Spinal cord (tissue), 9 donors: ENCODE measurements at regions not wholly inside any gene's neighbourhood (a gene's known extent, or its start where the extent isn't known, plus 50 kb on each side); places are given as distances from the start of the nearest gene placed in this dataset.
A peak's percentile ranks its signal among the peaks of the same experiment; 100 is the strongest.
"Not testable (repeated sequence)": the region's sequence is repeated elsewhere in the genome, so short reads cannot be mapped to it uniquely, and the experiment has no call there.

Source experiments
- DNase-seq, 6 donors: peaks; one replicate each; pipeline versions ENCODE4 v3.0.0 to v3.0.0-alpha.2; 2013 to 2015; ENCODE audit warnings: low spot score in 6 of 6, low read depth in 4 of 6
- H3K27ac ChIP-seq: one replicate; pipeline ENCODE4 v1.5.1; 2013; ENCODE audit warnings: low read depth, low read length, control low read depth
- H3K27me3 ChIP-seq: one replicate; pipeline ENCODE4 v1.6.1; 2013; ENCODE audit warnings: low read length; ENCODE audit not compliant: control insufficient read depth, insufficient read depth
- H3K36me3 ChIP-seq: one replicate; pipeline ENCODE4 v1.6.1; 2013; ENCODE audit warnings: low read length; ENCODE audit not compliant: control insufficient read depth, insufficient read depth
- H3K4me1 ChIP-seq: one replicate; pipeline ENCODE4 v1.6.1; 2013; ENCODE audit warnings: low read length; ENCODE audit not compliant: control insufficient read depth, insufficient read depth
- H3K4me3 ChIP-seq: one replicate; pipeline ENCODE4 v1.5.1; 2013; ENCODE audit warnings: low read depth, low read length, control low read depth
- H3K9me3 ChIP-seq: one replicate; pipeline ENCODE4 v1.6.1; 2013; ENCODE audit warnings: low read length; ENCODE audit not compliant: control insufficient read depth, insufficient read depth
- WGBS: methylation state at CpG from one replicate; pipeline ENCODE4 v1.1.5; 2013; ENCODE audit warnings: missing lambda C conversion rate; ENCODE audit not compliant: insufficient coverage; 5-methylcytosine and 5-hydroxymethylcytosine counted together
- donor health status: healthy.

DNA sequence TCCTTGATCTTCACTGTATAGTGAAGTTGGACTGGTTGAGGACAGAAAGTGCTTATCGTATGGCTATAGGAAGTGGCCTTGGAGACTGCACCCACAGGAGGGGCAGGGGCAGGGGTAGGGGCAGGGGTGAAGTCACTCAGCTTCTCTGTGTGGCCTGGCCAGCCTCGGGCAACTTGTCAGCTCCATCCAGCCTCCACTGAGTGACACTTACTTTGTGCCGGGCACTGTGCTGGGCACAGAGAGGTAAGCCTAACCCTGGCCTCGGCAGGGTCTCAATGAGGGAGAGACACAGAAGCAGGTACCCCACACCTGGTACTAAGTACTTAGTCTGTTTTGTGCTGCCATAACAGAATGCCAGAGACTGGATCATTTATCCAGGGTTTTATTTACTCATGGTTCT lies 99.3 kb upstream of the CTBP2 start:
- no peak overlapping the region for H3K27ac ChIP-seq
- H3K4me3 ChIP-seq = no peak overlapping the region
- WGBS = 98% methylated on average over 4 of the region's 4 CpGs
- H3K27me3 ChIP-seq = no peaks in the 10 kb centered on the region
- no peak for DNase-seq
- no peaks in the 10 kb centered on the region for H3K36me3 ChIP-seq
- no peaks in the 10 kb centered on the region for H3K9me3 ChIP-seq
- no peaks in the 10 kb centered on the region for H3K4me1 ChIP-seq

DNA sequence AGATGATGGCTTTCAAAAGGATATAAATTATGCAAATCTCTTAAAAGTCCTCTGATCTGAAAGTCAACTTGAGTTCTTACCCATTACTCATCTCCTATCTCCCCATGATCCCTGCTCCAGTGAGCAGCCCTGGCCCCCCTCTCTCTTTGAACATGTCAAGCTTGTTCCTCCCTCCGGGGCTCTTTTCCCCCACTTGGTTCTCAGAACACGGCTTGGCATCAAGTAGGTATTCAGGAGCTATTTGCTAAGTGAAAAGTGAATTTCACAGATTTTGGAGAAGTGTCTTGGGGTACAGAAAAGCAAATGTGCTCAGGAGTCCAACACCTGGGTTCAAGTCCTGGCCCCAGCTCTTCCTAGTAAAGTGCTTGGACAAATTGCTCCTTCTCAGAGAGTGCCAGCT lies 98.3 kb upstream of the CTBP2 start:
- H3K36me3 ChIP-seq = no peaks in the 10 kb centered on the region
- no peak for DNase-seq
- no peaks in the 10 kb centered on the region for H3K27me3 ChIP-seq
- H3K4me3 ChIP-seq = no peak overlapping the region
- no peak overlapping the region for H3K27ac ChIP-seq
- no peaks in the 10 kb centered on the region for H3K9me3 ChIP-seq
- H3K4me1 ChIP-seq = no peaks in the 10 kb centered on the region
- no CpG with 5 or more reads among the region's 2 CpGs for WGBS

DNA sequence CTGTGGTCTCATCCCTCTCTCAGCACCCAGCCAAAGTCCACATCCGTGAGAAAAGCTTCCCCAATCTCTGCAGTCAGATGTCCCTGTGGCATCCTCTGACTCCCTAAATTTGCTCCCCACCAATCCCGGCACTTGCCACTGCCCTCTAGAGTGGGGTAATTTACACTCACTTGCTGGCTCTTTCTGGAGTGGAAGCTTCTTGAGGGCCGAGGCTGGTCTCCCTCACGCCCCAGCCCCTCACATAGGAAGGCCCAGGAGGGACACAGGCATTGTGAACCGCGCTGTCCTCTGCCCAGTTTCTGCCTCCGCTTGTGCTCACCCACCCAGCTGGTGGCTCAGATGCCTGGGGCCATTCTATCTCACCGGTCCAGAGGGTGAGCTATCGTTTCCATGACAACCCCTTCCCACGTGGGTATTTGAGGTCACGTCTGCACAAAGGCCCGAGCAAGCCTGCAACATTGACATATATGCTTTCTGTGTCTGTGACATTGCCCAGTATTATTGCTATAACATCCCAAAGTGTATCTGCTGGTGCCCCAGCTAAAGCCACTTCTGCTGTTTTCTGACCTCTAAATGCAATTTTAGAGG lies 97.3 kb upstream of the CTBP2 start:
- Histone ChIP-seq H3K4me3 (no peak overlapping the region), H3K36me3 (no peaks in the 10 kb centered on the region), H3K4me1 (no peaks in the 10 kb centered on the region), H3K27ac (no peak overlapping the region), H3K27me3 (no peaks in the 10 kb centered on the region), H3K9me3 (no peaks in the 10 kb centered on the region)
- 63% methylated on average over 11 of the region's 12 CpGs for WGBS
- peak in 1 of 6 donors; percentile 55 for DNase-seq

DNA sequence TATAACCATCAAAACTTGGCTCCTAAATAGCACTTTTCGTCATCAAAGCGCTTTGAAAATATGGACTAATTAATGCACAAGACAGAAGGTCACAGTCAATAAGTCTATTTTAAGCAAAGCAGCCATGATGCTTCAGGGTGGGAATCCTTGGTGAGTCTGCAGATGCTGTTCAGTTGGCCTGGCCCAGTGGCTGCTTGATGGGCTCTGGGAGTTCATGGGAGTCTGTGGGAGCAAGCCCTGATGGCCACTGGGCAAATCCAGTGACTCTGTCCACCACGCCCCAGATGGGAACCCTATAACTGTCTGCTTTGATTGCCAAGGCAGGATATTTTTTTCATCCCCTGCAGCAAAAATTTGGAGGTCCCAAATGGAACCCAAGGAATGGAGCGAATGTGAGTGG lies 95.7 kb upstream of the CTBP2 start:
- H3K4me3 ChIP-seq = no peak overlapping the region
- no peak for DNase-seq
- no peaks in the 10 kb centered on the region for H3K9me3 ChIP-seq
- H3K27me3 ChIP-seq = no peaks in the 10 kb centered on the region
- no peaks in the 10 kb centered on the region for H3K36me3 ChIP-seq
- no peaks in the 10 kb centered on the region for H3K4me1 ChIP-seq
- H3K27ac ChIP-seq = no peak overlapping the region
- 100% methylated on average over 2 of the region's 4 CpGs for WGBS

DNA sequence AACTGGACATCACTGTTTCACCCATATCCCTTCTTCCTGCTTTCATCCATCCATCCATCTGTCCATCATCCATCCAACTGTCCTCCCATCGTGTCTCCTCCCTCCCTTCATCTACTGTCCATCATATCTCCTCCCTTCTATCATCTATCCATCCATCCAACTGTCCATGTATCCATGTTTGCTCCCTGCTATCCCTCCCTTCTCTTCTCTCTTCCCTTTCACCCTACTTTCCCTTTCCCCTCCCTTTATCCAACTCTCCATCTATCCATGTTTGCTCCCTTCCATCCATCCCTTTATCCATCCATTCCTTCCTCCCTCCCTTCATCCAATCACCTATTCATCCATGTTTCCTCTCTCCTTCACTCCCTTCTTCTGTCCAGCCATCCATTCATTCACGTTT lies 92.6 kb upstream of the CTBP2 start:
- DNase-seq = no peak
- Histone ChIP-seq H3K36me3 (no peaks in the 10 kb centered on the region), H3K27me3 (no peaks in the 10 kb centered on the region), H3K27ac (no peak overlapping the region), H3K4me1 (no peaks in the 10 kb centered on the region), H3K9me3 (no peaks in the 10 kb centered on the region), H3K4me3 (no peak overlapping the region)
- 50% methylated on average over 1 of the region's 2 CpGs for WGBS

DNA sequence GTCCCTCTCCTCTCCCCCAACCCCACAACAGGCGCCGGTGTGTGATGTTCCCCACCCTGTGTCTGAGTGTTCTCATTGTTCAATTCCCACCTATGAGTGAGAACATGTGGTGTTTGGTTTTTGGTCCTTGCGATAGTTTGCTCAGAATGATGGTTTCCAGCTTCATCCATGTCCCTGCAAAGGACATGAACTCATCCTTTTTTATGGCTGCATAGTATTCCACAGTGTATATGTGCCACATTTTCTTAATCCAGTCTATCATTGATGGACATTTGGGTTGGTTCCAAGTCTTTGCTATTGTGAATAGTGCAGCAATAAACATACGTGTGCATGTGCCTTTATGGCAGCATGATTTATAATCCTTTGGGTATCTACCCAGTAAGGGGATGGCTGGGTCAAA lies 90.5 kb upstream of the CTBP2 start:
- not testable (repeated sequence) for H3K27ac ChIP-seq, H3K36me3 ChIP-seq, H3K27me3 ChIP-seq, H3K4me3 ChIP-seq, H3K4me1 ChIP-seq, DNase-seq, H3K9me3 ChIP-seq
- WGBS = no CpG with 5 or more reads among the region's 4 CpGs

DNA sequence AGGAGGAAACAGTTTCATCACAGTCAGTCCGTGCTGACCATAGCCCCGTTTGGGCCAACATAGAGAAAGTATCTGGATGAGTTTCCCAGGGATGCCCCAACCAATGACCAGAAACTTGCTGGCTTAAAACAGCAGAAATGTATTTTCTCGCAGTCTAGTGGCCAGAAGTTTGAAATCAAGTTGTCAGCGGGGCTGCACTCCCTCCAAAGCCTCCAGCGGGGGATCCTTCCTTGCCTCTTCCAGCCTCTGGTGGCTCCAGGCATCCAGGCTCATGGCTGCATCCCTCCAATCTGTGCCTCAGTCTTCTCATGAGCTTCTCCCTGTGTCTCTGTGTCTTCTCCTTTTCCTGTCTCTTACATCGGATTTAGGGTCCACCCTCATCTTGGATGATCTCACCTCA lies 89.6 kb upstream of the CTBP2 start:
- Histone ChIP-seq H3K27ac (no peak overlapping the region), H3K36me3 (no peaks in the 10 kb centered on the region), H3K4me1 (no peaks in the 10 kb centered on the region), H3K27me3 (no peaks in the 10 kb centered on the region), H3K9me3 (no peaks in the 10 kb centered on the region), H3K4me3 (no peak overlapping the region)
- no peak for DNase-seq
- 77% methylated on average over 6 of the region's 6 CpGs for WGBS

DNA sequence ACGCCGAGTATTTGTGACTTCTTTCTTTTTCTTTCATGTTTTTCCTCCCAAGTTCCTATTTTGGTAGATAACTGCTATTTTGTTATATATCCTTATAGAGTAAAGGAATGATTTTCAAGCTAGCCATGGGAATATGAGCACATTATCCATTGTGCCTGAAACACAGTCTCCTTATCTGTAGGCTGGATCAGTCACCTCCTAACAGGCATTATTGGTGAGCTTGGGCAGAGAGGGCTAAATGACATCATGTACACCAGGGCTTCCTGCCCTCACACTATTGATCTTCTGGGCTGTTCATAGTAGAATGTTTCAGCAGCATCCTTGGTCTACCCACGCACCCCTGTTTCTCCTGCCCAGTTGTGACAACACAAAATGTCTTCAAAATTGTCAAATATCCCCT lies 88.1 kb upstream of the CTBP2 start:
- H3K27me3 ChIP-seq = no peaks in the 10 kb centered on the region
- no peak overlapping the region for H3K4me3 ChIP-seq
- 78% methylated on average over 1 of the region's 3 CpGs for WGBS
- H3K4me1 ChIP-seq = no peaks in the 10 kb centered on the region
- no peaks in the 10 kb centered on the region for H3K9me3 ChIP-seq
- DNase-seq = no peak
- H3K36me3 ChIP-seq = no peaks in the 10 kb centered on the region
- no peak overlapping the region for H3K27ac ChIP-seq

DNA sequence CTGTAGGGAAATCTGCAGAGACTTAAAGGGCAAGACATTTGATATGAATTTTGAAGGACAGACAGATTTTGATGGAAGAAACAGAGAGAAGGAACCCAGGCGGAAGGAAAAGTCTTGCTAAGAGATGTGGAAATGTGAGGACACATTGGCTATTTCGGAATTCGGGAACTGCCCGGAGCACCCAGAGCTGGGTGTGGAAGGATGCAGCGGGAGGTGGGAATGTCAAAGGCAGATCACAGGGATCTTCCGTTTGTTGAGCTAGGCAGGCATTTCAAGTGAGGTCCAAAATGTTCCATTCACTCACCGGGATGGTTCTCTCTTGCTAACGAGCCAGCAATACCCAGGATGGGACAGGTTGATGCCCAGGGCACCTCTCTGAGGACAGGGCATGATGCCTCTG lies 87.2 kb upstream of the CTBP2 start:
- Histone ChIP-seq H3K27me3 (no peaks in the 10 kb centered on the region), H3K36me3 (no peaks in the 10 kb centered on the region), H3K9me3 (no peaks in the 10 kb centered on the region), H3K4me3 (no peak overlapping the region), H3K4me1 (no peaks in the 10 kb centered on the region), H3K27ac (no peak overlapping the region)
- no peak for DNase-seq
- 90% methylated on average over 8 of the region's 8 CpGs for WGBS

DNA sequence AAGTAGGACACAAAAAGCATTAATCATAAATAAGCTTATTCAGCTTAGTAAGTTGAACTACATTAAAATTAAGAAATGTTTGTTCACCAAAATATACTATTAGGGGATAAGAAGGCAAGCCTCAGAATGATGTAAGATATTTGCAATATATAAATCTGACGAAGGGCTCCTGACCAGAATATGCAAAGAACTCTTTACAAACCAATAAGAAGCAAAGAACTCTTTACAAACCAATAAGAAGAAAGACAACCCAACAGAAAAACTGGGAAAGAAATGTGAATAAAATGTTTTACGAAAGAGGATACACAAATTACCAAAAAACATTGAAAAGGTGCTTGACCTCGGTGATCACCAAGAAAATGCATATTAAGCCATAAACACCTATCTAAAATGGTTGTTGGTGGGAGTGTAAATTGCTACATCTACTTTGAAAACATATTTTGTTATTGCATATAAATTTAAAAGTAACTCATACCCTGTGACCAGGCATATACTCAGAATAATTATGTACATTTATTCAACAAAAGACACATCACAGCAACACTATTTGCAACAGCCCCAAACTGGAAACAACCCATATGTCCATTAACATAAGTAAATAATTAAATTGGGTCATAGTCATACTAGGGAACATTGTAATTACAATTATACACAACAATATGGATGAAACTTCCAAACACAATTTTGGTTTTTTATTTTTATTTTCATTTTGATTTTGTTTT lies 83.3 kb upstream of the CTBP2 start:
- Histone ChIP-seq H3K36me3 (no peaks in the 10 kb centered on the region), H3K4me1 (no peaks in the 10 kb centered on the region), H3K4me3 (no peak overlapping the region), H3K9me3 (peaks cover under 1% of the 10 kb centered on the region), H3K27ac (no peak overlapping the region), H3K27me3 (no peaks in the 10 kb centered on the region)
- WGBS = no CpG with 5 or more reads among the region's 3 CpGs
- DNase-seq = no peak
